ENCODE measurements at regions not wholly inside any gene's neighbourhood (a gene's known extent, or its start where the extent isn't known, plus 50 kb on each side); places are given as distances from the start of the nearest gene placed in this dataset.

- DNase-seq, result no peak
Observed at GRCh38 chr7:26560526-26561256, 269.0 kb downstream of the SNX10 start.

- DNase-seq, result no peak
Observed at GRCh38 chr7:26562841-26563240, 271.2 kb downstream of the SNX10 start.

- DNase-seq, result no peak
Observed at GRCh38 chr7:26563406-26563805, 271.7 kb downstream of the SNX10 start.

GRCh38 chr7:26567266-26567665 lies 275.6 kb downstream of the SNX10 start:
- no peak for DNase-seq

- no peak for DNase-seq
Observed at GRCh38 chr7:26574476-26574875, 282.8 kb downstream of the SNX10 start.

- no peak for DNase-seq
Observed at GRCh38 chr7:26580064-26580591, 284.3 kb downstream of the SKAP2 start.

- no peak for DNase-seq
Observed at GRCh38 chr7:26580711-26581110, 283.7 kb downstream of the SKAP2 start.

- no peak for DNase-seq
Observed at GRCh38 chr7:26583094-26583648, 281.2 kb downstream of the SKAP2 start.

GRCh38 chr7:26584326-26584725 lies 280.1 kb downstream of the SKAP2 start:
- DNase-seq, result no peak

- no peak for DNase-seq
Observed at GRCh38 chr7:26584987-26585665, 279.3 kb downstream of the SKAP2 start.

GRCh38 chr7:26587536-26587935 lies 276.9 kb downstream of the SKAP2 start:
- DNase-seq, result no peak

GRCh38 chr7:26588511-26588910 lies 275.9 kb downstream of the SKAP2 start:
- no peak for DNase-seq

GRCh38 chr7:26590709-26591108 lies 273.7 kb downstream of the SKAP2 start:
- DNase-seq, result no peak

GRCh38 chr7:26592011-26592410 lies 272.4 kb downstream of the SKAP2 start:
- no peak for DNase-seq

- no peak for DNase-seq
Observed at GRCh38 chr7:26593393-26593792, 271.0 kb downstream of the SKAP2 start.

GRCh38 chr7:26593896-26594295 lies 270.5 kb downstream of the SKAP2 start:
- no peak for DNase-seq

- no peak for DNase-seq
Observed at GRCh38 chr7:26594553-26594952, 269.8 kb downstream of the SKAP2 start.

GRCh38 chr7:26598867-26599266 lies 265.5 kb downstream of the SKAP2 start:
- DNase-seq, result no peak

- no peak for DNase-seq
Observed at GRCh38 chr7:26599982-26600381, 264.4 kb downstream of the SKAP2 start.

GRCh38 chr7:26600411-26600810 lies 264.0 kb downstream of the SKAP2 start:
- DNase-seq, result no peak

GRCh38 chr7:26603631-26604030 lies 260.8 kb downstream of the SKAP2 start:
- DNase-seq, result no peak

GRCh38 chr7:26608402-26608801 lies 256.0 kb downstream of the SKAP2 start:
- no peak for DNase-seq

- no peak for DNase-seq
Observed at GRCh38 chr7:26609082-26609481, 255.3 kb downstream of the SKAP2 start.

- DNase-seq, result no peak
Observed at GRCh38 chr7:26609532-26609931, 254.9 kb downstream of the SKAP2 start.

Measured in T-helper 1 cell (primary cell).